NT2/D1 (cell line): ENCODE measurements at regions not wholly inside any gene's neighbourhood (a gene's known extent, or its start where the extent isn't known, plus 50 kb on each side); places are given as distances from the start of the nearest gene placed in this dataset.

ENCODE experiments used
- YY1 ChIP-seq: IDR thresholded peaks from 2 replicates; pipeline ENCODE4 v1.6.1; 2011; ENCODE audit not compliant: insufficient read length, insufficient read depth
- ZNF274 ChIP-seq: IDR thresholded peaks from 2 replicates; pipeline ENCODE4 v1.6.1; 2011; ENCODE audit warnings: mild to moderate bottlenecking, low read depth, low read length

- TF ChIP-seq YY1: no peak
- no peak for TF ChIP-seq ZNF274
These were observed 370.3 kb upstream of the IRX1 start for GRCh38 chr5:3225201-3225960.
